ENCODE measurements at regions not wholly inside any gene's neighbourhood (a gene's known extent, or its start where the extent isn't known, plus 50 kb on each side); places are given as distances from the start of the nearest gene placed in this dataset.

DNA sequence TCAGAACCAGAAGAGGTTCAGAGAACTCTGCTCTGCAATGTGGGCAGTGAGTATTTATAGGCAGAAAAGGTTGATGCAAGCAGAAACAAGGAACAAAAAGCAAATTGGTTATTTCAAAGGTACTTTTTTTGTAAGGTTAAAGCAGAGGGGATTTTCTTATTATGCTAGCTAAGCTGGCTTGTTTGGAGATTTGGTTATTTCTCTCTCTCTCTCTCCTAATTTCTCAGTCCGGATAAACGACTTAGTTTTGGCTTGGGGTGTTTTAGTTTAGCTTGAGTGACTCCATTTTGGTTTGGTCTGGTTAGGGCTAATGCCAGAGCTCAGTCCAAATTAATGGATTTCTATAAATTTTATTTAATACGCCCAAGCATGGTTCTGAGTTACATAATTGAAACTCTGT, 566.8 kb downstream of the SH2D4B start:
- intact Hi-C loops (cut with DNase I; ENCODE audit: low total_unique reads) = no loop called here
- no peak for DNase-seq (ENCODE audit: low spot score in 2 of 2)
- H3K36me3 ChIP-seq = no peaks in the 10 kb centered on the region
- TF ChIP-seq POLR2AphosphoS5 (IDR thresholded peaks at IDR 0.05) (no peak), POLR2A (IDR thresholded peaks at IDR 0.05) (no peak)
- TF ChIP-seq, protein P1, sequence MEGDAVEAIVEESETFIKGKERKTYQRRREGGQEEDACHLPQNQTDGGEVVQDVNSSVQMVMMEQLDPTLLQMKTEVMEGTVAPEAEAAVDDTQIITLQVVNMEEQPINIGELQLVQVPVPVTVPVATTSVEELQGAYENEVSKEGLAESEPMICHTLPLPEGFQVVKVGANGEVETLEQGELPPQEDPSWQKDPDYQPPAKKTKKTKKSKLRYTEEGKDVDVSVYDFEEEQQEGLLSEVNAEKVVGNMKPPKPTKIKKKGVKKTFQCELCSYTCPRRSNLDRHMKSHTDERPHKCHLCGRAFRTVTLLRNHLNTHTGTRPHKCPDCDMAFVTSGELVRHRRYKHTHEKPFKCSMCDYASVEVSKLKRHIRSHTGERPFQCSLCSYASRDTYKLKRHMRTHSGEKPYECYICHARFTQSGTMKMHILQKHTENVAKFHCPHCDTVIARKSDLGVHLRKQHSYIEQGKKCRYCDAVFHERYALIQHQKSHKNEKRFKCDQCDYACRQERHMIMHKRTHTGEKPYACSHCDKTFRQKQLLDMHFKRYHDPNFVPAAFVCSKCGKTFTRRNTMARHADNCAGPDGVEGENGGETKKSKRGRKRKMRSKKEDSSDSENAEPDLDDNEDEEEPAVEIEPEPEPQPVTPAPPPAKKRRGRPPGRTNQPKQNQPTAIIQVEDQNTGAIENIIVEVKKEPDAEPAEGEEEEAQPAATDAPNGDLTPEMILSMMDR (IDR thresholded peaks at IDR 0.05) = no peak
- no peaks in the 10 kb centered on the region for H3K9me3 ChIP-seq
- no peaks in the 10 kb centered on the region for H3K4me1 ChIP-seq
- no peaks in the 10 kb centered on the region for H3K27me3 ChIP-seq
- no peak overlapping the region for H3K27ac ChIP-seq
- H3K4me3 ChIP-seq = no peak overlapping the region

DNA sequence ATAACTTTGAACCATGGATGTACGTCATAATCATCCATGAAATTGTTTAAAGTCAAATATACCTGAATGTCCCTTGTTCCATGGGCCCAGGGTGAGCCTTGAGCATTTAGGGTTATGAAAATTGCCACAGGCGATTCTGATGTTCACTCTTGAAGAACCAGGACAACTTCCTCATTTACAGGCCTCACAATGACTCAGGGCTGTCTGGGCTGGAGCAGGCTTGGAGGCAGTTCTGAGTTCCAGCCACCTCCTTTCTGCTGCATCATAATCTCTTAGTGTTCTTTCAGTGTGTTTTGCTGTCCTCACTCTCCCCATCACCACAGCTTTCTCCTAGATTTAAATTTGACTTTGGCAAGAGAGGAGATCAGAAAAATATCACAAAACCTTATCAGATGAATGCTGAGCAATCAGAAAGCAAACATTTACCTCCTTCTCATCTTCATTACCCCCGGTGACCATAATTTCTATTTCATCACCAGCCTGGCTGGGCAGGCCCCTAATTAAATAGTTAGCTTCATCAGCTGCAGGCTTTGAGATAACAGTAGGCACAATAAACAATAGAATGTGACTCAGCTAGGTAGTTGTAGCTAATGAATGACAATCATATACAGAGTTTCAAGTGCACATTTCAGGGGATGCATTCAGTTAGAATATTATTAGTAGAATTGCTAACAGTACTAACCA, 571.0 kb downstream of the SH2D4B start:
- intact Hi-C loops (cut with DNase I; ENCODE audit: low total_unique reads) = no loop called here
- no peak for DNase-seq (ENCODE audit: low spot score in 2 of 2)

DNA sequence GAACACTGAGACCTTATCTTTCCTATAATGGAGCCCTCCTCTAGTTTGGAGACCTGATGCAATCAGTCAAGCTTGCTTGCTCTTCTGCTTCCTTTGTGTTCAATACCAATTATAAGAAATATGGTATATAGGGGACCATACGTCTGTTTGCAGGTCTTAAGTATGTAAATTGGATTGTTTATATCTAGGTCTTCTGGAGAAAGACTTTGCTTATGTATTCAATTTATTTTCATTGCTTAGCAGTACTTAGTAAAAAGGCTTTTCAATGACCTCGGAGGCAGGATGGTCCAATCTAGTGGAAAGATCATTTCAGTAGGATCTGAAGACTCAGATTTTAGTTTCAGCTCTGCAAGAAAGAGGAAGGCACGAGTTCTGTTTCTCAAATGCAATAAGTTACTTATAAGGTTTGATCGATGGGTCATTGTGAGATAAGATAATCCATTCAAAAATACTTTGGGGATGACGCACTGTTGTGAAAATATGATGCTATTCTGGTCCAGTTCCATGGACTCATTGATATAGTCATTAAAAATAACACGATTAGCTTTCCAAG, 571.6 kb downstream of the SH2D4B start:
- no peak overlapping the region for H3K27ac ChIP-seq
- H3K4me1 ChIP-seq = no peaks in the 10 kb centered on the region
- TF ChIP-seq, protein P1 (IDR thresholded peaks at IDR 0.05) = no peak
- no peak for TF ChIP-seq POLR2AphosphoS5 (IDR thresholded peaks at IDR 0.05)
- TF ChIP-seq POLR2A (IDR thresholded peaks at IDR 0.05) = no peak
- no peak overlapping the region for H3K4me3 ChIP-seq
- no peaks in the 10 kb centered on the region for H3K36me3 ChIP-seq
- intact Hi-C loops (cut with DNase I; ENCODE audit: low total_unique reads) = no loop called here
- H3K9me3 ChIP-seq = no peaks in the 10 kb centered on the region
- DNase-seq (ENCODE audit: low spot score in 2 of 2) = no peak
- H3K27me3 ChIP-seq = no peaks in the 10 kb centered on the region

More for the DNA sequence above, 571.0 kb downstream of the SH2D4B start:
- Histone ChIP-seq H3K4me1 (no peaks in the 10 kb centered on the region), H3K27me3 (no peaks in the 10 kb centered on the region), H3K36me3 (no peaks in the 10 kb centered on the region), H3K4me3 (no peak overlapping the region), H3K27ac (no peak overlapping the region), H3K9me3 (no peaks in the 10 kb centered on the region)
- TF ChIP-seq, protein P1 (IDR thresholded peaks at IDR 0.05) = no peak
- TF ChIP-seq POLR2A (IDR thresholded peaks at IDR 0.05) (no peak), POLR2AphosphoS5 (IDR thresholded peaks at IDR 0.05) (no peak)

- no peak overlapping the region for H3K4me3 ChIP-seq
- H3K27ac ChIP-seq = no peak overlapping the region
- DNase-seq (ENCODE audit: low spot score in 2 of 2) = no peak
- no peaks in the 10 kb centered on the region for H3K9me3 ChIP-seq
- no peaks in the 10 kb centered on the region for H3K4me1 ChIP-seq
- H3K27me3 ChIP-seq = no peaks in the 10 kb centered on the region
- H3K36me3 ChIP-seq = no peaks in the 10 kb centered on the region
- intact Hi-C loops (cut with DNase I; ENCODE audit: low total_unique reads) = no loop called here
- no peak for TF ChIP-seq POLR2A (IDR thresholded peaks at IDR 0.05)
- TF ChIP-seq POLR2AphosphoS5 (IDR thresholded peaks at IDR 0.05) = no peak
- TF ChIP-seq, protein P1 (IDR thresholded peaks at IDR 0.05) = no peak
These were observed 578.5 kb downstream of the SH2D4B start for GRCh38 chr10:81116201-81116600.

DNA sequence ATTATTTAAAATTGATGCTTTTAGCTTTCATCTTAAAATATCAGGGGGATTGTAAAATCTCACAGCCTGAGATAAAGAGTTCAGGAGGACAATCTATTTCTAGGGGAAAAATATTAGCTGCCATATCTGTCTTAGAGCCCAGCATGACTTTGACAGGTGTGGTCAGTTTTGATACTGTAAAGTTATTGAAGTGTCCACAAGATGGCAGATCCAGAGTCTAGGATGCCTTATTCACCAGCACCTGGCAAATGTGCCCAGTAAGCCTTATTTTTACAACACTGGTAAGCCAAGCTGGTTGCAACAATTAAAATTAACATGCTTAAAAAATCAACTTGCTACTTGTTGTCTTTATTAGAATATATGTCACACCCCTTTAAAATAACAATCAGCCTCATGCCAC, 579.3 kb downstream of the SH2D4B start:
- H3K4me1 ChIP-seq = no peaks in the 10 kb centered on the region
- no peaks in the 10 kb centered on the region for H3K9me3 ChIP-seq
- no peak overlapping the region for H3K4me3 ChIP-seq
- no peaks in the 10 kb centered on the region for H3K36me3 ChIP-seq
- TF ChIP-seq POLR2A (IDR thresholded peaks at IDR 0.05) = no peak
- TF ChIP-seq POLR2AphosphoS5 (IDR thresholded peaks at IDR 0.05) = no peak
- TF ChIP-seq, protein P1 (IDR thresholded peaks at IDR 0.05) = no peak
- no peak for DNase-seq (ENCODE audit: low spot score in 2 of 2)
- intact Hi-C loops (cut with DNase I; ENCODE audit: low total_unique reads) = no loop called here
- H3K27ac ChIP-seq = no peak overlapping the region
- H3K27me3 ChIP-seq = no peaks in the 10 kb centered on the region

Measured in breast epithelium (tissue), 4 donors.